ENCODE measurements at regions not wholly inside any gene's neighbourhood (a gene's known extent, or its start where the extent isn't known, plus 50 kb on each side); places are given as distances from the start of the nearest gene placed in this dataset.

- TF ChIP-seq CTCF (IDR thresholded peaks at IDR 0.05; ENCODE audit: unreplicated experiment), result no peak
- Mint-ChIP-seq H3K27me3 (ENCODE audit: low read depth) (peaks cover 1% of the 10 kb centered on the region), H3K4me1 (peaks cover 7% of the 10 kb centered on the region), H3K36me3 (no peaks in the 10 kb centered on the region), H3K4me3 (no peak overlapping the region), H3K27ac (no peak overlapping the region), H3K9me3 (no peaks in the 10 kb centered on the region)
- no peak for DNase-seq (ENCODE audit: low spot score in 2 of 2, unreplicated experiment in 2 of 2)
Measured at GRCh38 chr1:162993846-162994245, 75.3 kb upstream of the RGS4 start.

- H3K4me1 Mint-ChIP-seq, result peaks cover 7% of the 10 kb centered on the region
- no peak for TF ChIP-seq CTCF (IDR thresholded peaks at IDR 0.05; ENCODE audit: unreplicated experiment)
- no peak for DNase-seq (ENCODE audit: low spot score in 2 of 2, unreplicated experiment in 2 of 2)
- H3K36me3 Mint-ChIP-seq, result no peaks in the 10 kb centered on the region
- H3K27me3 Mint-ChIP-seq (ENCODE audit: low read depth), result peaks cover 1% of the 10 kb centered on the region
- H3K9me3 Mint-ChIP-seq, result no peaks in the 10 kb centered on the region
- no peak overlapping the region for H3K27ac Mint-ChIP-seq
- no peak overlapping the region for H3K4me3 Mint-ChIP-seq
Measured at GRCh38 chr1:162992945-162993344, 76.2 kb upstream of the RGS4 start.

- Mint-ChIP-seq H3K9me3 (no peaks in the 10 kb centered on the region), H3K4me3 (no peak overlapping the region), H3K27ac (no peak overlapping the region), H3K27me3 (ENCODE audit: low read depth) (peaks cover 2% of the 10 kb centered on the region), H3K4me1 (no peaks in the 10 kb centered on the region), H3K36me3 (no peaks in the 10 kb centered on the region)
- TF ChIP-seq CTCF (IDR thresholded peaks at IDR 0.05; ENCODE audit: unreplicated experiment), result no peak
- no peak for DNase-seq (ENCODE audit: low spot score in 2 of 2, unreplicated experiment in 2 of 2)
Measured at GRCh38 chr1:162991444-162991843, 77.7 kb upstream of the RGS4 start.

GRCh38 chr1:162990665-162991064, 78.5 kb upstream of the RGS4 start:
- no peaks in the 10 kb centered on the region for H3K4me1 Mint-ChIP-seq
- no peak overlapping the region for H3K27ac Mint-ChIP-seq
- no peaks in the 10 kb centered on the region for H3K9me3 Mint-ChIP-seq
- peaks cover 2% of the 10 kb centered on the region for H3K27me3 Mint-ChIP-seq (ENCODE audit: low read depth)
- no peak for TF ChIP-seq CTCF (IDR thresholded peaks at IDR 0.05; ENCODE audit: unreplicated experiment)
- no peak overlapping the region for H3K4me3 Mint-ChIP-seq
- H3K36me3 Mint-ChIP-seq, result no peaks in the 10 kb centered on the region
- no peak for DNase-seq (ENCODE audit: low spot score in 2 of 2, unreplicated experiment in 2 of 2)

- H3K4me1 Mint-ChIP-seq, result no peaks in the 10 kb centered on the region
- no peaks in the 10 kb centered on the region for H3K36me3 Mint-ChIP-seq
- no peak for TF ChIP-seq CTCF (IDR thresholded peaks at IDR 0.05; ENCODE audit: unreplicated experiment)
- H3K27me3 Mint-ChIP-seq (ENCODE audit: low read depth), result peaks cover 2% of the 10 kb centered on the region
- DNase-seq (ENCODE audit: low spot score in 2 of 2, unreplicated experiment in 2 of 2), result no peak
- no peak overlapping the region for H3K27ac Mint-ChIP-seq
- no peak overlapping the region for H3K4me3 Mint-ChIP-seq
- H3K9me3 Mint-ChIP-seq, result peaks cover 7% of the 10 kb centered on the region
Measured at GRCh38 chr1:162988869-162989268, 80.3 kb upstream of the RGS4 start.

- Mint-ChIP-seq H3K36me3 (no peaks in the 10 kb centered on the region), H3K4me3 (no peak overlapping the region), H3K9me3 (peaks cover 7% of the 10 kb centered on the region), H3K4me1 (peaks cover 4% of the 10 kb centered on the region), H3K27me3 (ENCODE audit: low read depth) (peaks cover 2% of the 10 kb centered on the region), H3K27ac (no peak overlapping the region)
- no peak for TF ChIP-seq CTCF (IDR thresholded peaks at IDR 0.05; ENCODE audit: unreplicated experiment)
- no peak for DNase-seq (ENCODE audit: low spot score in 2 of 2, unreplicated experiment in 2 of 2)
Measured at GRCh38 chr1:162987866-162988265, 81.3 kb upstream of the RGS4 start.

Data from mesothelial cell of epicardium (in vitro differentiated cells).